ENCODE measurements at regions not wholly inside any gene's neighbourhood (a gene's known extent, or its start where the extent isn't known, plus 50 kb on each side); places are given as distances from the start of the nearest gene placed in this dataset.

- Histone ChIP-seq H3K9me2 (ENCODE audit: insufficient read depth) (no peaks in the 10 kb centered on the region), H3K4me2 (no peak overlapping the region), H3K4me1 (ENCODE audit: insufficient read depth) (0 out of 2 replicates have a peak, but pooled peaks cover 4% of the 10 kb centered on the region), H2AFZ (peak overlapping the region; percentile 80), H3K27me3 (ENCODE audit: insufficient read depth) (no peaks in the 10 kb centered on the region), H3K36me3 (ENCODE audit: insufficient read depth) (no peaks in the 10 kb centered on the region), H3K27ac (ENCODE audit: low read depth) (no peak overlapping the region), H3F3A (replicated peaks; ENCODE audit: low read depth) (no peaks in the 10 kb centered on the region), H3K4me3 (no peak overlapping the region), H4K20me1 (replicated peaks; ENCODE audit: insufficient read depth) (no peaks in the 10 kb centered on the region), H3K79me2 (replicated peaks; ENCODE audit: insufficient read depth) (no peaks in the 10 kb centered on the region)
- Mint-ChIP-seq H3K4me3 (no peak overlapping the region), H3K27ac (no peak overlapping the region; the same call in 1 of the 2 replicates), H3K36me3 (ENCODE audit: low read depth) (peaks cover 3% of the 10 kb centered on the region; the same call in 1 of the 3 replicates), H3K27me3 (ENCODE audit: insufficient read depth, low read depth, poor library complexity) (no peaks in the 10 kb centered on the region), H3K9me3 (peaks cover 5% of the 10 kb centered on the region; the same call in 1 of the 3 replicates), H3K4me1 (peaks cover 6% of the 10 kb centered on the region; the same call in 1 of the 3 replicates)
- DNase-seq (ENCODE audit: low spot score) = no peak
- TF ChIP-seq CTCF (conservative IDR thresholded peaks at IDR 0.05; ENCODE audit: low read depth in 2 of 2) (no peak), JUNB (IDR thresholded peaks at IDR 0.05; ENCODE audit: unreplicated experiment) (no peak)
- no peak for ATAC-seq
These were observed 959.0 kb downstream of the PLA2G4A start for GRCh38 chr1:187787736-187788135.

DNA sequence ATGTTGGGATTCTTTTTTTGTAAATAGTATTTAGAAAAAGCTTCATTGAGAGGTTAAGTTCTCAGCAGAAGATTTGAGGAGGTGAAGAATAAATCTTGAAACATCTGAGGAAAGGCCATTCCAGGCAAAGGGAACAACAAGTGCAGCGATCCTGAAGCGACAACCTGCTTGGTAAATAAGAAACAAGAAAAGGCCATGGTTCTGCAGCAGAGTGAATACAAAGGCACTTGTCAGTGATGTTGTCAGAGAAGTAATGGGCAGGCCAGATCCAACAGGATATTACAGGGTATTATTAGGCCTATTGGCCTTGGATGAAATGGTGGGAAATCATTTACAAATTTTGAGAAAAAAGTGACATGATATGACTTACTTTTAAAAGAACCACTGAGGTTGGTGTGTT is 960.0 kb downstream of the PLA2G4A start:
- no peak for DNase-seq (ENCODE audit: low spot score)
- Histone ChIP-seq H3F3A (replicated peaks; ENCODE audit: low read depth) (no peaks in the 10 kb centered on the region), H2AFZ (no peak overlapping the region), H3K79me2 (replicated peaks; ENCODE audit: insufficient read depth) (no peaks in the 10 kb centered on the region), H3K4me1 (ENCODE audit: insufficient read depth) (0 out of 2 replicates have a peak, but pooled peaks cover 4% of the 10 kb centered on the region), H3K27ac (ENCODE audit: low read depth) (no peak overlapping the region), H3K36me3 (ENCODE audit: insufficient read depth) (no peaks in the 10 kb centered on the region), H3K4me3 (no peak overlapping the region), H3K4me2 (no peak overlapping the region), H3K9me2 (ENCODE audit: insufficient read depth) (no peaks in the 10 kb centered on the region), H4K20me1 (replicated peaks; ENCODE audit: insufficient read depth) (no peaks in the 10 kb centered on the region), H3K27me3 (ENCODE audit: insufficient read depth) (no peaks in the 10 kb centered on the region)
- Mint-ChIP-seq H3K9me3 (peaks cover 7% of the 10 kb centered on the region; the same call in 1 of the 3 replicates), H3K4me3 (no peak overlapping the region), H3K4me1 (no peaks in the 10 kb centered on the region), H3K27ac (no peak overlapping the region), H3K27me3 (ENCODE audit: insufficient read depth, low read depth, poor library complexity) (no peaks in the 10 kb centered on the region), H3K36me3 (ENCODE audit: low read depth) (peaks cover 8% of the 10 kb centered on the region; the same call in 2 of the 3 replicates)
- ATAC-seq = no peak
- TF ChIP-seq NANOG (IDR thresholded peaks at IDR 0.05; ENCODE audit: borderline replicate concordance) (no peak), EZH2 (IDR thresholded peaks at IDR 0.05; ENCODE audit: low read depth, unreplicated experiment) (no peak), JUNB (IDR thresholded peaks at IDR 0.05; ENCODE audit: unreplicated experiment) (no peak), POLR2AphosphoS5 (IDR thresholded peaks at IDR 0.05; ENCODE audit: low read depth) (no peak), CREB1 (CRISPR knock-in tag; IDR thresholded peaks at IDR 0.05; ENCODE audit: low read depth) (no peak), CTCF (conservative IDR thresholded peaks at IDR 0.05; ENCODE audit: low read depth in 2 of 2) (no peak), EZH2phosphoT487 (IDR thresholded peaks at IDR 0.05; ENCODE audit: unreplicated experiment) (no peak), ZNF114 (CRISPR knock-in tag; IDR thresholded peaks at IDR 0.05) (no peak), ZNF331 (CRISPR knock-in tag; IDR thresholded peaks at IDR 0.05; ENCODE audit: low read depth) (no peak), ETS1 (IDR thresholded peaks at IDR 0.05) (no peak)
- TF ChIP-seq, protein P1, sequence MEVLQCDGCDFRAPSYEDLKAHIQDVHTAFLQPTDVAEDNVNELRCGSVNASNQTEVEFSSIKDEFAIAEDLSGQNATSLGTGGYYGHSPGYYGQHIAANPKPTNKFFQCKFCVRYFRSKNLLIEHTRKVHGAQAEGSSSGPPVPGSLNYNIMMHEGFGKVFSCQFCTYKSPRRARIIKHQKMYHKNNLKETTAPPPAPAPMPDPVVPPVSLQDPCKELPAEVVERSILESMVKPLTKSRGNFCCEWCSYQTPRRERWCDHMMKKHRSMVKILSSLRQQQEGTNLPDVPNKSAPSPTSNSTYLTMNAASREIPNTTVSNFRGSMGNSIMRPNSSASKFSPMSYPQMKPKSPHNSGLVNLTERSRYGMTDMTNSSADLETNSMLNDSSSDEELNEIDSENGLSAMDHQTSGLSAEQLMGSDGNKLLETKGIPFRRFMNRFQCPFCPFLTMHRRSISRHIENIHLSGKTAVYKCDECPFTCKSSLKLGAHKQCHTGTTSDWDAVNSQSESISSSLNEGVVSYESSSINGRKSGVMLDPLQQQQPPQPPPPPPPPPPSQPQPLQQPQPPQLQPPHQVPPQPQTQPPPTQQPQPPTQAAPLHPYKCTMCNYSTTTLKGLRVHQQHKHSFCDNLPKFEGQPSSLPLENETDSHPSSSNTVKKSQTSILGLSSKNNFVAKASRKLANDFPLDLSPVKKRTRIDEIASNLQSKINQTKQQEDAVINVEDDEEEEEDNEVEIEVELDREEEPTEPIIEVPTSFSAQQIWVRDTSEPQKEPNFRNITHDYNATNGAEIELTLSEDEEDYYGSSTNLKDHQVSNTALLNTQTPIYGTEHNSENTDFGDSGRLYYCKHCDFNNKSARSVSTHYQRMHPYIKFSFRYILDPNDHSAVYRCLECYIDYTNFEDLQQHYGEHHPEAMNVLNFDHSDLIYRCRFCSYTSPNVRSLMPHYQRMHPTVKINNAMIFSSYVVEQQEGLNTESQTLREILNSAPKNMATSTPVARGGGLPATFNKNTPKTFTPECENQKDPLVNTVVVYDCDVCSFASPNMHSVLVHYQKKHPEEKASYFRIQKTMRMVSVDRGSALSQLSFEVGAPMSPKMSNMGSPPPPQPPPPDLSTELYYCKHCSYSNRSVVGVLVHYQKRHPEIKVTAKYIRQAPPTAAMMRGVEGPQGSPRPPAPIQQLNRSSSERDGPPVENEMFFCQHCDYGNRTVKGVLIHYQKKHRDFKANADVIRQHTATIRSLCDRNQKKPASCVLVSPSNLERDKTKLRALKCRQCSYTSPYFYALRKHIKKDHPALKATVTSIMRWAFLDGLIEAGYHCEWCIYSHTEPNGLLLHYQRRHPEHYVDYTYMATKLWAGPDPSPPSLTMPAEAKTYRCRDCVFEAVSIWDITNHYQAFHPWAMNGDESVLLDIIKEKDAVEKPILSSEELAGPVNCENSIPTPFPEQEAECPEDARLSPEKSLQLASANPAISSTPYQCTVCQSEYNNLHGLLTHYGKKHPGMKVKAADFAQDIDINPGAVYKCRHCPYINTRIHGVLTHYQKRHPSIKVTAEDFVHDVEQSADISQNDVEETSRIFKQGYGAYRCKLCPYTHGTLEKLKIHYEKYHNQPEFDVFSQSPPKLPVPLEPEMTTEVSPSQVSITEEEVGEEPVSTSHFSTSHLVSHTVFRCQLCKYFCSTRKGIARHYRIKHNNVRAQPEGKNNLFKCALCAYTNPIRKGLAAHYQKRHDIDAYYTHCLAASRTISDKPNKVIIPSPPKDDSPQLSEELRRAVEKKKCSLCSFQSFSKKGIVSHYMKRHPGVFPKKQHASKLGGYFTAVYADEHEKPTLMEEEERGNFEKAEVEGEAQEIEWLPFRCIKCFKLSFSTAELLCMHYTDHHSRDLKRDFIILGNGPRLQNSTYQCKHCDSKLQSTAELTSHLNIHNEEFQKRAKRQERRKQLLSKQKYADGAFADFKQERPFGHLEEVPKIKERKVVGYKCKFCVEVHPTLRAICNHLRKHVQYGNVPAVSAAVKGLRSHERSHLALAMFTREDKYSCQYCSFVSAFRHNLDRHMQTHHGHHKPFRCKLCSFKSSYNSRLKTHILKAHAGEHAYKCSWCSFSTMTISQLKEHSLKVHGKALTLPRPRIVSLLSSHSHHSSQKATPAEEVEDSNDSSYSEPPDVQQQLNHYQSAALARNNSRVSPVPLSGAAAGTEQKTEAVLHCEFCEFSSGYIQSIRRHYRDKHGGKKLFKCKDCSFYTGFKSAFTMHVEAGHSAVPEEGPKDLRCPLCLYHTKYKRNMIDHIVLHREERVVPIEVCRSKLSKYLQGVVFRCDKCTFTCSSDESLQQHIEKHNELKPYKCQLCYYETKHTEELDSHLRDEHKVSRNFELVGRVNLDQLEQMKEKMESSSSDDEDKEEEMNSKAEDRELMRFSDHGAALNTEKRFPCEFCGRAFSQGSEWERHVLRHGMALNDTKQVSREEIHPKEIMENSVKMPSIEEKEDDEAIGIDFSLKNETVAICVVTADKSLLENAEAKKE (CRISPR knock-in tag; IDR thresholded peaks at IDR 0.05) = no peak

All from GM23338 (cell line).